Fibroblast of pulmonary artery (primary cell): ENCODE measurements at regions not wholly inside any gene's neighbourhood (a gene's known extent, or its start where the extent isn't known, plus 50 kb on each side); places are given as distances from the start of the nearest gene placed in this dataset.

Experiments used
- DNase-seq: peaks from one replicate; pipeline ENCODE4 v3.0.0-alpha.2; 2010; ENCODE audit warnings: low read depth
- H3K4me3 ChIP-seq: replicated peaks from 2 replicates; pipeline ENCODE4 v1.5.1; 2011; ENCODE audit warnings: low read depth, mild to moderate bottlenecking, control low read depth, low read length, moderate library complexity
- CTCF ChIP-seq: IDR thresholded peaks from 2 replicates; pipeline ENCODE4 v1.5.1; 2011; ENCODE audit warnings: mild to moderate bottlenecking, control low read depth, low read length, inconsistent platforms; ENCODE audit errors: missing control alignments

DNA sequence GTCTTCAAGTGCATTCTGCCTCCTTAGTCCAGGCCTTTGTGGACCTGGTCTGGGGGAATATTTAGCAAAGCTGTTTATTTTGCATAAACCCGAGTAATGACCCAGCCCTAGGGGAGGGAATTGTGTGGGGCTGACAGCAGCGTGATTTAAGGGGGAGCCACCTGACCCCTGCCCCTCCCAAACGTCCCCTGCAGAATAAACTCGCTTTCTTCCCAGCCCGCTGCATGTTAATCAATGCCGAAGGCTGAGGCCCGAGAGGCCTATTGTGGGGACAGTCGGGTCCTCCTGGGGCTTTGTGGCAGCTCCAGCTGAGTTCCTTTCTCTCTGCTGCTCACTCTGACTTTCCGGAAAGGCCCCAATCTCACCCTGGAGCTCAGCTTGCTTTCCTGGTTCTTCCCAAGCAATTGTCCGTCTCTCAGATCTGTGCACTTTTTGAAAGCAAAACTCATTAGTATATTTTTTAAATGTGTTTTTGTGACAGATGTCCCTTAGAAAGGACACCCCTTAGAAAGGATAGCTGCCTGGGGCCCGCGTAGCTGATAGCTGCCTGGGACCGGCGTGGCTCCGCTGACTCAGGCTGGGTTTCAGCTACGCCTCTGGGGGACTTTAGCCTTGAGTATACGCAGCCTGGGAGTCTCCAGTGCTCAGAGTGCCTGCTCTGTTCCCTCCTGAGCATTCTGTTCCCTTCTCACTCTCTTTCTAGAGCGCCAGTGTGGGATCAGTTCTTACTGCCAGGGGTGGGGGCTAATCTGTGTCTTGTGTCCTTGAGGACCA lies 158.3 kb downstream of the GLI2 start:
- TF ChIP-seq CTCF = no peak
- DNase-seq = no peak
- no peak overlapping the region for H3K4me3 ChIP-seq

- no peak for DNase-seq
- no peak for TF ChIP-seq CTCF
- H3K4me3 ChIP-seq = no peak overlapping the region
Measured at GRCh38 chr2:120894966-120895365, 159.3 kb downstream of the GLI2 start.

GRCh38 chr2:120896126-120896525 lies 160.5 kb downstream of the GLI2 start:
- DNase-seq = no peak
- no peak for TF ChIP-seq CTCF
- H3K4me3 ChIP-seq = no peak overlapping the region

- TF ChIP-seq CTCF = no peak
- DNase-seq = no peak
- H3K4me3 ChIP-seq = no peak overlapping the region
Measured at GRCh38 chr2:120896901-120897300, 161.2 kb downstream of the GLI2 start.

GRCh38 chr2:120897399-120897798 lies 161.7 kb downstream of the GLI2 start:
- H3K4me3 ChIP-seq = no peak overlapping the region
- no peak for DNase-seq
- TF ChIP-seq CTCF = no peak

DNA sequence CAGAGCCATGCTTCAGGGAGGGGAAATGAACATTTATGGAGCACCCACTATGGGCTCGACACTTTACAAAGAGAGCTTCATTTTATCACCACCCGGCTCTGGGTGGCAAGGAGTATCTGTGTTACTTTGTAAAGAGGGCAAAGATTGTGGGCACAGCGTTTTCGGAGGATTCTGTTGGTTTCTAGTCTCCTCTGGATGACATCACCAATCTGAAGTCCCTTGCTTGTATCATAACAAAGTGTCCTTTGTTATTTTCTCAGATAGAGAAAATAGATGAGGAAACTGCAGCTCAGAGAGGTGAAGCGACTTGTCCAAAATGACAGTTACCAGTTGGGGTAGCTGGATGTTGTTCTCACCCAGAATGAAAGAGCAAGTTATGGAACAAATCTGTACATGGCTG lies 162.8 kb downstream of the GLI2 start:
- TF ChIP-seq CTCF = no peak
- no peak overlapping the region for H3K4me3 ChIP-seq
- DNase-seq = no peak
